Thymus (tissue), 11 donors: ENCODE measurements at regions not wholly inside any gene's neighbourhood (a gene's known extent, or its start where the extent isn't known, plus 50 kb on each side); places are given as distances from the start of the nearest gene placed in this dataset.

ENCODE experiments used
- DNase-seq, 9 donors: peaks; one replicate each; pipeline ENCODE4 v3.0.0-alpha.2; 2013; ENCODE audit warnings: low spot score in 9 of 9, low read depth in 6 of 9, missing footprints in 1 of 9
- H3K27ac ChIP-seq, 2 donors: one replicate each; pipeline ENCODE4 v1.5.1; 2013; ENCODE audit warnings: control low read depth in 1 of 2, low read depth in 1 of 2, low read length in 1 of 2, mild to moderate bottlenecking in 1 of 2, moderate library complexity in 1 of 2
- H3K27me3 ChIP-seq, 2 donors: one replicate each; pipeline ENCODE4 v1.5.1; 2013; ENCODE audit warnings: low read length in 1 of 2; ENCODE audit not compliant: control insufficient read depth in 2 of 2, insufficient read depth in 1 of 2
- H3K36me3 ChIP-seq, 2 donors: one replicate each; pipeline ENCODE4 v1.5.1; 2013; ENCODE audit warnings: low read length in 1 of 2, mild to moderate bottlenecking in 1 of 2, moderate library complexity in 1 of 2; ENCODE audit not compliant: control insufficient read depth in 2 of 2, insufficient read depth in 2 of 2
- H3K4me1 ChIP-seq, 2 donors: one replicate each; pipeline ENCODE4 v1.5.1; 2013; ENCODE audit warnings: low read length in 2 of 2; ENCODE audit not compliant: control insufficient read depth in 2 of 2, insufficient read depth in 2 of 2
- H3K4me3 ChIP-seq, 2 donors: one replicate each; pipeline ENCODE4 v1.5.1; 2013; ENCODE audit warnings: low read length in 2 of 2, control low read depth in 1 of 2, mild to moderate bottlenecking in 1 of 2
- H3K9me3 ChIP-seq, 2 donors: one replicate each; pipeline ENCODE4 v1.5.1; 2013; ENCODE audit warnings: low read length in 1 of 2, mild to moderate bottlenecking in 1 of 2; ENCODE audit not compliant: control insufficient read depth in 2 of 2, insufficient read depth in 1 of 2
- WGBS: extraction: QIAGEN DNeasy Blood & Tissue Kit; methylation state at CpG from one replicate; pipeline ENCODE4 v1.1.7; 2013; 5-methylcytosine and 5-hydroxymethylcytosine counted together
- donor health status: healthy.

DNA sequence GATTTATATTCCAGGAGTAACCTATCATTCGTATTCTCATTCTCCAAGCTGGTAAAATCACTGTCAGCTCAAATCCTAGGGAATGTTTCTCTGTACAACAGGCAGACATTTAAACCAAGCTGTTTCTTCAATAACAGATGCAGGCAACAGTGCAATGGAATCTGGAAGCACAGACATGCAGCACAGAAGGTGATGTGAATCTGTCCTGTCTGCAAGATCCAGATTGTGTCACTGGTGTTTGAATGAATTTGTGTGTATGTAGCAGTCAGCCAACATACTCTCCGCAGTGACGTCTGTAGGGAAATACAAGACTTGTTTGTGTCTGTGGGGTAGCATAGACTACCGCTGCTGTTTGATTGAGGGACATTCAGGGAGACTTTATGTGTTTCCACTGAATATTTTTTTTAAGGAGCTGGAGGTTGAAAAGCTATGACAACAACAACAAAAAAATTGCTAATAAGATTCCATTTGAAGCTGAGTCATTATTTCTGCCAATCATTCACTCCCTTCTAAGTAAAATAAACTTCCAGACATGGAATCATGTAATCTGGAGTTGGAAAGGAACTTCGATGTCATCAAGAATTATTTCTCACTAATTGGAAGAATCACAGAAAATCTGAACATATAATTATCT lies 122.9 kb upstream of the MYO3A start:
- H3K4me1 ChIP-seq, result no peaks in the 10 kb centered on the region
- H3K27ac ChIP-seq, result no peak overlapping the region
- WGBS, result 90% methylated on average over 5 of the region's 5 CpGs
- no peaks in the 10 kb centered on the region for H3K9me3 ChIP-seq
- no peak for DNase-seq
- H3K27me3 ChIP-seq, result no peaks in the 10 kb centered on the region
- H3K4me3 ChIP-seq, result no peak overlapping the region
- no peaks in the 10 kb centered on the region for H3K36me3 ChIP-seq

GRCh38 chr10:25813511-25813910 lies 120.5 kb upstream of the MYO3A start:
- H3K27me3 ChIP-seq, result no peaks in the 10 kb centered on the region
- no peaks in the 10 kb centered on the region for H3K4me1 ChIP-seq
- DNase-seq, result no peak
- H3K27ac ChIP-seq, result no peak overlapping the region
- no peaks in the 10 kb centered on the region for H3K36me3 ChIP-seq
- no peak overlapping the region for H3K4me3 ChIP-seq
- H3K9me3 ChIP-seq, result no peaks in the 10 kb centered on the region
- 73% methylated on average over 3 of the region's 3 CpGs for WGBS

DNA sequence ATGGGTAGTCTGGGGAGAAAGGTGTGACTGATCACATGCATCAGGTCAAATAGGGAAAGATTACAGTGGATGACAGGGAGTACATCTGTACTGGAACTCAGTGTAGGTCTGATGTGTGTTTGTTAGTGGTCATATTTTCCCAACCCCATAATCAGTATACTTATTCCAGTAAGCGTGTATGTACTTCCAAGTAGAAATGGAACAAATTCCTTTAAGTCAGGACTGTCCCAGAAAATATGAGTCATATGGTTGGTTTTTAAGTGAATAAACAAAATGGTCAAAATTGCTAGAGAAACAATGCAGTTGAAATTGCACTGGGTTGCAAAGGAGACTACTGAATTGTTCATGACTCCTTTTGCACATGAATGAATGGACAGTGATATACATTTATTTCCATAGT lies 118.8 kb upstream of the MYO3A start:
- Histone ChIP-seq H3K27ac (no peak overlapping the region), H3K27me3 (no peaks in the 10 kb centered on the region), H3K4me1 (no peaks in the 10 kb centered on the region), H3K4me3 (no peak overlapping the region), H3K9me3 (no peaks in the 10 kb centered on the region), H3K36me3 (no peaks in the 10 kb centered on the region)
- no peak for DNase-seq
- 97% methylated on average over 1 of the region's 1 CpG for WGBS

DNA sequence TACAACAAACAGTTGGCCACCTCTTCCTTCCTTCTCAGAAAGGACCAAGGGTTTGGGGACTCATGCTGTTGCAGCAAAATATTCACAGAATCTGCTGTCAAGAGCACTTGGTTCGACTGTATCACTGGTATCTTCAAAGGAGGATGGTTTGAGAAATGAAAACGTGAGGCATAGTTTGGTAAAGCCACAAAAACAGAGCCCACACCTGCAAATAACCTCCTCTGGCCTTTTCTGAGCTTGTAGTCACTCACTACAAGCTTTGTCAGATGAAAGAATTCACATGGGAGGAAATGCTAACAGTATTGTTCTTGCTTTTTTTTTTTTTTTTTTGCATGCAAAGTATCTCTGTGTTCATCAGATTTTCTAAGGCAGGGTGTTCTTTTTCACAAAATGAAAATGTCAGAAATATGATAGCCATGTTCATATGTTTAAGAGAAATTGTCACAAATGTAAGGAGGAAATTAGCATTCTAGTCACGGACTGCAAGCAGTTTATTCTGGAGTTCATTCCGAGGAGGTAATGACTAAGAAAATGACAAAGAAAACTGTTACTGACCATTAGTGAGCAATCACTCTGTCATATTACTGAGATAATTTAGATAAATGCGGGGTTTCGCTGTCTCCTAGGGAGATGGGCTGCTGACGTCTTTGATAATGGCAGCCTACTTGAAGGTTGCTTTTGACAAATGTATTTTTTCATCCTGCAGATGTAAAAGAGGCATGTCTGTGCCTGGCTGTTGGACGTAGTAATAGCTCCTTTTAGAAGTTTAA lies 117.8 kb upstream of the MYO3A start:
- peak in 4 of 9 donors; percentile 2 to 30 (median 10) for DNase-seq
- WGBS, result 65% methylated on average over 8 of the region's 8 CpGs
- Histone ChIP-seq H3K36me3 (no peaks in the 10 kb centered on the region), H3K4me3 (no peak overlapping the region), H3K27ac (peak overlapping the region in 1 of 2 donors; percentile 12), H3K27me3 (no peaks in the 10 kb centered on the region), H3K9me3 (no peaks in the 10 kb centered on the region), H3K4me1 (no peaks in the 10 kb centered on the region)

DNA sequence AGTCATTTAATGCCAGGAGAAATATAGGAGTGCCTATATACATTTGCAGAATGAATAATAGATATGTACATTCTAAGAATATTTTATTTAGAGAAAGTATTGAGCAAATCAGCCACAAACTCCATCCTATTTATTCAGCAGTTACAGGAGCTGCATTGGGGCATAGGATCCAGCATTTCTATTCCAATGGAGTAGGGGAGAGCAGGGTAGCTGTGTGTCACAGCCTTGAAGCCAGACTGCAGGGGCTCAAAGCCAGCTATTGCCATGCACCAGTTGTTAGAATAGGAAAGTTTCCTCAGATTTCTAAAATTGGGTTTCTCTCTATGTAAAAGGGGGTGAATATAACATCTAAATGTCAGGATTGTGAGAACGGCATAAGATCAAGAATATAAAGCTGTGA lies 116.8 kb upstream of the MYO3A start:
- 70% methylated on average over 1 of the region's 1 CpG for whole genome bisulfite sequencing
- H3K36me3 ChIP-seq, result no peaks in the 10 kb centered on the region
- H3K4me3 ChIP-seq, result no peak overlapping the region
- no peaks in the 10 kb centered on the region for H3K9me3 ChIP-seq
- no peaks in the 10 kb centered on the region for H3K27me3 ChIP-seq
- no peak overlapping the region for H3K27ac ChIP-seq
- H3K4me1 ChIP-seq, result no peaks in the 10 kb centered on the region
- DNase-seq, result no peak

- Histone ChIP-seq H3K4me3 (no peak overlapping the region), H3K27me3 (no peaks in the 10 kb centered on the region), H3K9me3 (no peaks in the 10 kb centered on the region), H3K27ac (no peak overlapping the region), H3K4me1 (no peaks in the 10 kb centered on the region), H3K36me3 (no peaks in the 10 kb centered on the region)
- 67% methylated on average over 9 of the region's 9 CpGs for WGBS
- no peak for DNase-seq
These were observed 115.3 kb upstream of the MYO3A start for GRCh38 chr10:25818751-25819150.

DNA sequence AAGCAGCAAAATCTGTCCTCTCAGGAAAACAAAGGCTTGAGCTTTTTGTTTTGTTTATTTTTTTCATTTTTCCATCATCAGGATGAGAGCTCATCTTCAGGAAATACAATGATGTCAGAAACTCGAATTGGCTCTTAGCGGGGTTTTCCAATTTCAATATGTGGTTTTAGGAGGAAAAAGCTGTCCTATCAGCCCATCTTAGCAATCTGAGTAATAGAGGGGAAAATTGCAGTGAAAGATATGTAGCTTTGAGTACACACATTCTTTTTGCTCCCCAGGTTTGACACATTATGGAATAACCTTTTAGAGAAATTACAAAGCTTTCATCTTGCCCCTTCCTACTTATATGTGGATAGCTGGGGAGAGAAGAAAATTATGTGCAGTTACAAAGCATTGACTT lies 113.6 kb upstream of the MYO3A start:
- Histone ChIP-seq H3K36me3 (no peaks in the 10 kb centered on the region), H3K4me3 (no peak overlapping the region), H3K4me1 (no peaks in the 10 kb centered on the region), H3K9me3 (no peaks in the 10 kb centered on the region), H3K27ac (no peak overlapping the region), H3K27me3 (no peaks in the 10 kb centered on the region)
- DNase-seq, result no peak
- 71% methylated on average over 2 of the region's 2 CpGs for WGBS

DNA sequence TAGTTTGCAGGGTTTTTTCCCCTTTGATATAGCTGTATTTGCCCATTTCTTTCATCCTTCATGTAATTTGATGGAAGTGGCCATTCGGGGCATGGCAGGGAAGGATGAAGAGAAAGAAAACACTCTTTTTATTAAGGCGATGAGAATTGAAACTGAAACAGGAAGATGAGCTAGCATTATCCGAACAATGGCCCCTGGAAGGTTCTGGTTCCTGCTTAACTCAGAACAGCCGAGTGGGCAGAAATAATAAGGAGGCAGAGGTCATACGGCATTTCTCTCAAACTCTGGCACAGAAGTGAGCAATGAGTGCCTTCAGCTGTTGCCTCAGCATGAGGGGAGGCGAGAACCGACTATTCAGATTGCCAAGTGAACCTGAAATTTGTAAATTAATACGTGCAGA lies 113.2 kb upstream of the MYO3A start:
- Histone ChIP-seq H3K36me3 (no peaks in the 10 kb centered on the region), H3K4me1 (no peaks in the 10 kb centered on the region), H3K4me3 (no peak overlapping the region), H3K9me3 (no peaks in the 10 kb centered on the region), H3K27me3 (no peaks in the 10 kb centered on the region), H3K27ac (no peak overlapping the region)
- 57% methylated on average over 8 of the region's 8 CpGs for WGBS
- DNase-seq, result no peak

DNA sequence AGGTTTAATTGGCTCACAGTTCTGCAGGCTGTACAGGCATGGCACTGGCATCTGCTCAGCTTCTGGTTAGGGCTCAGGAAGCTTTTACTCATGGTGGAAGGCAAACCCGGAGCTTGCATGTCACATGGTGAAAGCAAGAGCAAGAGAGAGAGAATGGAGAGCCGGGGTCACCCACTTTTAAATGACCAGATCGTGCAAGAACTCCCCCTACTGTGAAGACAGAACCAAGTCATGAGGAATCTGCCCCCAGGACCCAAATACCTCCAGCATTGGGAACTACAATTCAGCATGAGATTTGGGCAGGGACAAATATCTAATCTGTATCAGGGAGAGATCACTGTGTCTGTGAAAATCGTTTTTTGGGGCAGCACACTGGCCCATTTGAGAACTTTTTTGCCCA lies 110.0 kb upstream of the MYO3A start:
- H3K36me3 ChIP-seq, result no peaks in the 10 kb centered on the region
- no peaks in the 10 kb centered on the region for H3K4me1 ChIP-seq
- H3K4me3 ChIP-seq, result no peak overlapping the region
- no peaks in the 10 kb centered on the region for H3K27me3 ChIP-seq
- H3K27ac ChIP-seq, result no peak overlapping the region
- WGBS, result 63% methylated on average over 4 of the region's 4 CpGs
- no peaks in the 10 kb centered on the region for H3K9me3 ChIP-seq
- DNase-seq, result no peak
